ENCODE measurements at regions not wholly inside any gene's neighbourhood (a gene's known extent, or its start where the extent isn't known, plus 50 kb on each side); places are given as distances from the start of the nearest gene placed in this dataset.

- TF ChIP-seq CTCF (IDR thresholded peaks at IDR 0.05 in 2 of 3, conservative IDR thresholded peaks at IDR 0.05 in 1 of 3; ENCODE audit: borderline replicate concordance in 1 of 3, insufficient read depth in 1 of 3, low read depth in 2 of 3, low read length in 2 of 3) (no peak), REST (IDR thresholded peaks at IDR 0.05; ENCODE audit: low read depth) (no peak)
Observed at GRCh38 chr6:155740781-155741399, 285.3 kb upstream of the NOX3 start.
